Ascending aorta (tissue), 2 donors: ENCODE measurements at regions not wholly inside any gene's neighbourhood (a gene's known extent, or its start where the extent isn't known, plus 50 kb on each side); places are given as distances from the start of the nearest gene placed in this dataset.

ENCODE experiments used
- DNase-seq, 2 donors: peaks; one replicate each; pipeline ENCODE4 v3.0.0-alpha.2; 2019; ENCODE audit warnings: low spot score in 2 of 2
- H3K27ac ChIP-seq, 2 donors: fragments of 200-600 bp; sonication (generic); one replicate each; pipeline ENCODE4 v1.5.1; 2016 to 2017; ENCODE audit warnings: mild to moderate bottlenecking in 1 of 2
- H3K27me3 ChIP-seq: fragments of 200-600 bp; sonication (generic); one replicate; pipeline ENCODE4 v1.5.1; 2017
- H3K36me3 ChIP-seq, 2 donors: fragments of 200-600 bp; sonication (generic); one replicate each; pipeline ENCODE4 v1.5.1; 2016
- H3K4me1 ChIP-seq, 2 donors: fragments of 200-600 bp; sonication (generic); one replicate each; pipeline ENCODE4 v1.5.1; 2016 to 2017; ENCODE audit warnings: mild to moderate bottlenecking in 1 of 2
- H3K4me3 ChIP-seq, 2 donors: fragments of 200-600 bp; sonication (generic); one replicate each; pipeline ENCODE4 v1.5.1; 2016 to 2017; ENCODE audit warnings: mild to moderate bottlenecking in 1 of 2
- H3K9me3 ChIP-seq, 2 donors: fragments of 200-600 bp; sonication (generic); one replicate each; pipeline ENCODE4 v1.5.1; 2016
- intact Hi-C: fragments of 100-400 bp; cut with DNase I; formaldehyde crosslinking; loops from one replicate; pipeline ENCODE4 v1.15.1; 2023
- TF ChIP-seq, protein P1 (sequence below), 3 experiments: fragments of 200-600 bp in 2 of 3; fragments of 450-650 bp in 1 of 3; sonication (generic) in 2 of 3; IDR thresholded peaks; one replicate each; pipeline ENCODE4 v1.5.1; 2016 to 2019; ENCODE audit warnings: antibody characterized with exemption in 3 of 3, mild to moderate bottlenecking in 1 of 3, moderate library complexity in 1 of 3

DNA sequence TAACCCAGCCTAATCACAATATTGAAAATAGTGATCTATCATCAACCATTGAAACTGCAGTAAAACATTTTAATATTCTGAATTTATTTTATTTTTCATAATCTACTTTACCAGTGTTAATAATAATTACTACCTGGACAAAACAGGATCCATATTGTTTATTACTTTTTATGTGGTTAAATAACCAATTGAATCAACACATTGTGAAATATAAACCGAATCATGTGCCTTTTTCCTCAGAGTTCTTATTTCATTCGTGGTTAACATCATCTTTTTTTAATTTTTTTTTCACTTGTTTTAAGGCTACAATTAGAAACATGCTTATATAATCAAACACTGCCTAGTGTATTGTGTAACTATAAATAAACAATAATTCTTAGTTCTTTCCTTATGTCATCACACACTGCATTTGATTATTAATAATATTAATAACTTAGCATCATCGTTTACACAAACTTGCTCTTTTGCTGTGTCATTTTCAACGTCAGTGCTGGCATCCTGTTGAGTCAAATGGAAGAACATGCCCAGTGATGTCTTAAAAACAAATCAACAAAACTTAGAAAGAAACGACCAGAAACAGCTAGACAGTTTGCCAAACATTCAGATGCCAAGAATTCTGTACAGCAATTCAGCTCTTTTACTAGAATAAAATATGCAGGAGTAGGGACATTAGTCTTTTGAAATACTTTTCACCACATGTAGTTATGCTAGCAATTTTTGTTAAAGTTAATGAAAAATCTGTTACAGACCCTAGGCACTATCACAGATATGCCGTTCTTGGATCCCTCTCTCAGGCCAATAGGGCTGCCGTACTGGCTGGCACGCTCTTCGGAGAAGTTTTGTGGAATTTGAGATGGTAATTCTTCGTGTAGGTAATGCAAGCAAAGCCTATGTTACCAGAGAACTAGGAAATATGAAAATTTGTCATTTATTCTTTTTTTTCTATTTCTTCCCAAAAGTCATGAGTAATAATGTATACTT is 330.4 kb upstream of the SEMA3A start:
- H3K27me3 ChIP-seq: no peaks in the 10 kb centered on the region
- intact Hi-C loops: no loop called here
- no peak overlapping the region for H3K27ac ChIP-seq
- TF ChIP-seq, protein P1, sequence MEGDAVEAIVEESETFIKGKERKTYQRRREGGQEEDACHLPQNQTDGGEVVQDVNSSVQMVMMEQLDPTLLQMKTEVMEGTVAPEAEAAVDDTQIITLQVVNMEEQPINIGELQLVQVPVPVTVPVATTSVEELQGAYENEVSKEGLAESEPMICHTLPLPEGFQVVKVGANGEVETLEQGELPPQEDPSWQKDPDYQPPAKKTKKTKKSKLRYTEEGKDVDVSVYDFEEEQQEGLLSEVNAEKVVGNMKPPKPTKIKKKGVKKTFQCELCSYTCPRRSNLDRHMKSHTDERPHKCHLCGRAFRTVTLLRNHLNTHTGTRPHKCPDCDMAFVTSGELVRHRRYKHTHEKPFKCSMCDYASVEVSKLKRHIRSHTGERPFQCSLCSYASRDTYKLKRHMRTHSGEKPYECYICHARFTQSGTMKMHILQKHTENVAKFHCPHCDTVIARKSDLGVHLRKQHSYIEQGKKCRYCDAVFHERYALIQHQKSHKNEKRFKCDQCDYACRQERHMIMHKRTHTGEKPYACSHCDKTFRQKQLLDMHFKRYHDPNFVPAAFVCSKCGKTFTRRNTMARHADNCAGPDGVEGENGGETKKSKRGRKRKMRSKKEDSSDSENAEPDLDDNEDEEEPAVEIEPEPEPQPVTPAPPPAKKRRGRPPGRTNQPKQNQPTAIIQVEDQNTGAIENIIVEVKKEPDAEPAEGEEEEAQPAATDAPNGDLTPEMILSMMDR (IDR thresholded peaks at IDR 0.05): no peak
- no peaks in the 10 kb centered on the region for H3K36me3 ChIP-seq
- H3K9me3 ChIP-seq: peaks cover 0 to 8% of the 10 kb centered on the region in 2 donors
- DNase-seq: peak in 1 of 2 donors; percentile 72
- H3K4me3 ChIP-seq: no peak overlapping the region
- no peaks in the 10 kb centered on the region for H3K4me1 ChIP-seq

DNA sequence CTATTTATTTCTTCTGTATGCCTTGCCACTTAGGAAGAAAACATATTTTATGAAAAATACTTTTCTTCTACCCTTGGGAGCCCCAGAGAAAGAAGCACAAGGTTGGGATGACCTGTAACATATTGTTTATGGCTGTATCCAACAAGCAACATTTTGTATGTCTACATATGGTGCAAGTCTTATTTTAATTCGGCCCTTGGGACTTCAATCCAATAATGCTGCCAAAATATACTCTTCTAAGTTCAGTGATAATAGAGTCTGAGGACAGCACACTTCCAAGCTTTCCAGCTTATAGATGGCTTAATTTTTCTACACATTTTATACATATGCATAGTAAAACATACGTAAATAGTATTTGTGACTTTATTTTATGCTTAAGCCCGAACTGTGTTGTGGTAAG is 318.5 kb upstream of the SEMA3A start:
- intact Hi-C loops: no loop called here
- TF ChIP-seq, protein P1 (IDR thresholded peaks at IDR 0.05): no peak
- Histone ChIP-seq H3K4me1 (no peaks in the 10 kb centered on the region), H3K27ac (no peak overlapping the region), H3K9me3 (no peaks in the 10 kb centered on the region), H3K4me3 (no peak overlapping the region), H3K27me3 (no peaks in the 10 kb centered on the region), H3K36me3 (no peaks in the 10 kb centered on the region)
- no peak for DNase-seq

DNA sequence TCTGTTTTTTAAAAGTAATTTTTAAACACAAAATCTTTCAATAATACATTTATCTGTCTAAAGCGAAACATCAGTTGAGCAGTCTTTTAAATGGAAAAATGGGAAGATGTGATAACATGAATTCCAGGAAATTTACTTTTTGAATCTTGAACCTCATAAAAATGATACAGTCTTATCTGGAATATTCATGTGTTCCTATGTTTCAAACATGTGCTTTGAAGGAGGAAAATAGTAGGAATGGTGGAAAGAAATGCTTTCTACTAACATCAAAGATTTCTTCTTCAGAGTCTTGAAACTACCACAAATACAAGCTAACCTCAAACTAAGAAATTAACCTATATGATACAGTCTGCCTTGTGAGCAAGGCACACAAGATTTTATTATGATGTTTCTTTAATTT is 317.5 kb upstream of the SEMA3A start:
- no peaks in the 10 kb centered on the region for H3K9me3 ChIP-seq
- no peaks in the 10 kb centered on the region for H3K27me3 ChIP-seq
- TF ChIP-seq, protein P1 (IDR thresholded peaks at IDR 0.05): no peak
- DNase-seq: no peak
- intact Hi-C loops: no loop called here
- H3K36me3 ChIP-seq: no peaks in the 10 kb centered on the region
- no peaks in the 10 kb centered on the region for H3K4me1 ChIP-seq
- no peak overlapping the region for H3K27ac ChIP-seq
- H3K4me3 ChIP-seq: no peak overlapping the region

DNA sequence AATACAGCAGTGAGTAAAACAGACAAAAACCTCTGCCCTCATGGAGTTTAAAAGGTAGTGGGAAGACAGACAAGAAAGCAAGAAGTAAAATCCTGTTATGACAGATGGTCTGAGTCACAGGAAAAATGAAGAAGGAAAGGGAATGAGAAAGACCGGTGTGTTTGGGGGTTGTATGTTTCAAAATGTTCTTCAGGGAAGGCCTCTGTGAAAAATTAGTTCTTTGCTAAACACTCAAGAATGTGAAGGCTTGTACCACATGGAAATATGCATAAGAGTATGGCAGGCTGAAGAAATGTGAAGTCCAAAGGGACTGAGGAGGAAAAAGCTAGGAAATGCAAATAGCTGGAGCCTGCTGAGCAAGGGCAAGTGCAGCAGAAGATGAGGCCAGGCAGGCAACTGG is 315.9 kb upstream of the SEMA3A start:
- no peaks in the 10 kb centered on the region for H3K27me3 ChIP-seq
- H3K4me3 ChIP-seq: no peak overlapping the region
- DNase-seq: no peak
- intact Hi-C loops: no loop called here
- no peaks in the 10 kb centered on the region for H3K36me3 ChIP-seq
- no peaks in the 10 kb centered on the region for H3K4me1 ChIP-seq
- no peaks in the 10 kb centered on the region for H3K9me3 ChIP-seq
- peak overlapping the region in 1 of 2 donors; percentile 41 for H3K27ac ChIP-seq
- TF ChIP-seq, protein P1 (IDR thresholded peaks at IDR 0.05): no peak

DNA sequence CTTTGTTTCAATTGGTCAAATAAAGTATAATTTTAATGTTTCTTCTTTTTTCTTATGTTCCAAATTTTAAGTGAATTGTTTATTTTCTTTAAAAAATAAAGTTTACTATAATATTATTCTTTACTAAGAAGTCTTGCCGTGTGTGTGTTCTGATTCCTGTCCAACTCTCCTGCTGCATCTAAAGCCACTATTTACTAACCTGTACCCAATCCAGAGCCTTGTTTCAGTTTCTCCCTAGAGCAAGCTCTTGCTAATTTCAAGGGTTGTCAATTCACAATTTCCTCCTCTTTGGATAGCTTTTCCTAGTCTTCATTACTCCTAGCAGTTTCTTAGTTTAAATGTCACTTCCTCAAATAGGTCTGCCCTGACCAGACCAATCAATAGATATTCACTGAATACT is 314.9 kb upstream of the SEMA3A start:
- DNase-seq: no peak
- Histone ChIP-seq H3K27ac (no peak overlapping the region), H3K27me3 (no peaks in the 10 kb centered on the region), H3K9me3 (no peaks in the 10 kb centered on the region), H3K4me3 (no peak overlapping the region), H3K36me3 (no peaks in the 10 kb centered on the region), H3K4me1 (no peaks in the 10 kb centered on the region)
- intact Hi-C loops: no loop called here
- TF ChIP-seq, protein P1 (IDR thresholded peaks at IDR 0.05): no peak
